Loucy (cell line): ENCODE measurements at regions not wholly inside any gene's neighbourhood (a gene's known extent, or its start where the extent isn't known, plus 50 kb on each side); places are given as distances from the start of the nearest gene placed in this dataset.

ENCODE experiments used
- H2AFZ ChIP-seq: fragments of 200-600 bp; sonication (generic); 2 replicates; pipeline ENCODE4 v1.6.0; 2016; ENCODE audit warnings: antibody characterized with exemption, mild to moderate bottlenecking, low read length, moderate library complexity
- H3F3A ChIP-seq: fragments of 200-600 bp; 2 replicates; pipeline ENCODE4 v1.6.0; 2016; ENCODE audit warnings: antibody characterized with exemption, low read depth, mild to moderate bottlenecking
- H3K27me3 ChIP-seq: fragments of 200-600 bp; sonication (generic); 2 replicates; pipeline ENCODE4 v1.6.1; 2014; ENCODE audit warnings: low read length, mild to moderate bottlenecking; ENCODE audit not compliant: insufficient read depth, poor library complexity, severe bottlenecking
- H3K36me3 ChIP-seq: fragments of 200-600 bp; sonication (generic); 2 replicates; pipeline ENCODE4 v1.6.1; 2016; ENCODE audit warnings: low read length; ENCODE audit not compliant: insufficient read depth
- H3K4me1 ChIP-seq: fragments of 200-600 bp; sonication (generic); 2 replicates; pipeline ENCODE4 v1.5.1; 2014; ENCODE audit warnings: low read length, mild to moderate bottlenecking; ENCODE audit not compliant: insufficient read depth, poor library complexity, severe bottlenecking
- H3K4me2 ChIP-seq: fragments of 200-600 bp; sonication (generic); 2 replicates; pipeline ENCODE4 v1.6.0; 2014; ENCODE audit warnings: antibody characterized with exemption, low read length, low read depth, mild to moderate bottlenecking; ENCODE audit not compliant: poor library complexity, severe bottlenecking
- H3K4me3 ChIP-seq: fragments of 200-600 bp; sonication (generic); 2 replicates; pipeline ENCODE4 v1.5.1; 2014; ENCODE audit warnings: low read length, mild to moderate bottlenecking, mixed read lengths; ENCODE audit not compliant: poor library complexity, severe bottlenecking
- H3K79me2 ChIP-seq: fragments of 200-600 bp; sonication (generic); 2 replicates; pipeline ENCODE4 v1.6.1; 2014; ENCODE audit warnings: low read length; ENCODE audit not compliant: insufficient read depth
- H3K9ac ChIP-seq: fragments of 200-600 bp; sonication (generic); 2 replicates; pipeline ENCODE4 v1.6.0; 2014; ENCODE audit warnings: mild to moderate bottlenecking, low read depth, low read length, moderate library complexity; ENCODE audit not compliant: poor library complexity, severe bottlenecking
- H3K9me2 ChIP-seq: fragments of 200-600 bp; sonication (generic); replicated peaks from 2 replicates; pipeline ENCODE4 v1.6.1; 2016; ENCODE audit warnings: low read depth, low read length, mixed read lengths
- H3K9me3 ChIP-seq: fragments of 200-600 bp; sonication (generic); 2 replicates; pipeline ENCODE4 v1.6.1; 2014; ENCODE audit warnings: mild to moderate bottlenecking, antibody characterized with exemption, low read length, low read depth; ENCODE audit not compliant: insufficient read depth
- H4K20me1 ChIP-seq: fragments of 200-600 bp; sonication (generic); 2 replicates; pipeline ENCODE4 v1.6.0; 2014; ENCODE audit warnings: antibody characterized with exemption, low read length, mild to moderate bottlenecking; ENCODE audit not compliant: insufficient read depth, poor library complexity, severe bottlenecking
- CTCF ChIP-seq: fragments of 200-600 bp; sonication (generic); conservative IDR thresholded peaks from 2 replicates; pipeline ENCODE4 v1.5.1; 2014; ENCODE audit warnings: mild to moderate bottlenecking, antibody characterized with exemption, low read length
- EZH2phosphoT487 ChIP-seq: fragments of 200-600 bp; IDR thresholded peaks from 2 replicates; pipeline ENCODE4 v1.6.1; 2018; ENCODE audit warnings: antibody characterized with exemption, mild to moderate bottlenecking, moderate library complexity, borderline replicate concordance

- Histone ChIP-seq H3K9ac (no peak overlapping the region), H3K27me3 (no peaks in the 10 kb centered on the region), H3K4me1 (no peaks in the 10 kb centered on the region), H3K9me2 (no peaks in the 10 kb centered on the region), H3K36me3 (no peaks in the 10 kb centered on the region), H3K4me2 (no peak overlapping the region), H3F3A (no peaks in the 10 kb centered on the region), H3K79me2 (no peaks in the 10 kb centered on the region), H4K20me1 (no peaks in the 10 kb centered on the region), H3K4me3 (no peak overlapping the region), H2AFZ (no peak overlapping the region), H3K9me3 (no peaks in the 10 kb centered on the region)
- TF ChIP-seq CTCF (no peak), EZH2phosphoT487 (no peak)
Observed at GRCh38 chr18:55998071-55998522, 410.1 kb upstream of the TCF4 start.

DNA sequence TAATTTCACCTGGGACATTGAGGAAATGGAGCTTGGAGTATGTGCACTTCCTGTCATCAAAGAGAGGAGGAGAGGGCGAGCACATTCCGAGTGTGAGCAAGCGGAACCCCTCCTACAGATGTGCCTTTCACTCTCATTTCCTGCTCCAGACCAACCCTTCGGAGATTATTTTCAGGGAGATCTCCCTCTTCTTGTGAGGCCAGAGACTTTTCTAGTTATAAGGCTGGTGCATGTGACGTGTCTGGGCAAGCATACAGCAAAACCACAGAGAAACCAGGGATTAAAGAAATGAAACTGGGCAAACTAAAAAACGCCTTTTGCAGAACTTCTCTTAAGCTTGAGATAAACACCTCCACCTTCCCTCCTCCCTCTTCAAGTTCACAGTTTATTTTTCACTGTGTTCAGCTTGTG, 409.2 kb upstream of the TCF4 start:
- no peaks in the 10 kb centered on the region for H3K36me3 ChIP-seq
- H3K9ac ChIP-seq = no peak overlapping the region
- no peak for TF ChIP-seq EZH2phosphoT487
- no peak for TF ChIP-seq CTCF
- H3K79me2 ChIP-seq = no peaks in the 10 kb centered on the region
- H3K4me2 ChIP-seq = no peak overlapping the region
- H3K9me2 ChIP-seq = no peaks in the 10 kb centered on the region
- no peak overlapping the region for H2AFZ ChIP-seq
- H3K4me1 ChIP-seq = no peaks in the 10 kb centered on the region
- H3F3A ChIP-seq = no peaks in the 10 kb centered on the region
- H4K20me1 ChIP-seq = no peaks in the 10 kb centered on the region
- no peak overlapping the region for H3K4me3 ChIP-seq
- H3K27me3 ChIP-seq = no peaks in the 10 kb centered on the region
- no peaks in the 10 kb centered on the region for H3K9me3 ChIP-seq

DNA sequence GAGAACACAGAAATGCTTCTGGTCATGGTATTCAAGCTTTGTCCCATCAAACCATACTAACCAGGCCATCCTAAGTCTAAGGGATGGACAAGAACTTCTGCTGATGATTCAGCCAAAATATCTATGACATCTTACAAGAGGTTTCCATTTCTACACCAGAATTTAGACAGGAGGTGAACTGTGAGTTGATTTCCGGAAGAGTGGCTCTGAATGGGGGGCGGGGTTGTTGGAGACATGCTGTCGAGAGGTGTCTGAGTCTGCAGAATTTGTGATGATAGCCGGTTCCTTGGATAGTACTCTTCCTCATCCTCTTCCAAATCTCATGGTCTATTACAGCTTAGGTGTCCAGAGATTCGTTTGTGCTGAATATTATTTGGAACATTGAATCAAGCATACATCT, 408.7 kb upstream of the TCF4 start:
- Histone ChIP-seq H3K9me2 (no peaks in the 10 kb centered on the region), H3K4me2 (no peak overlapping the region), H2AFZ (no peak overlapping the region), H3K79me2 (no peaks in the 10 kb centered on the region), H3K36me3 (no peaks in the 10 kb centered on the region), H3K27me3 (no peaks in the 10 kb centered on the region), H3K4me1 (no peaks in the 10 kb centered on the region), H3F3A (no peaks in the 10 kb centered on the region), H3K9me3 (no peaks in the 10 kb centered on the region), H3K9ac (no peak overlapping the region), H4K20me1 (no peaks in the 10 kb centered on the region), H3K4me3 (no peak overlapping the region)
- TF ChIP-seq CTCF (no peak), EZH2phosphoT487 (no peak)
